ENCODE measurements at regions not wholly inside any gene's neighbourhood (a gene's known extent, or its start where the extent isn't known, plus 50 kb on each side); places are given as distances from the start of the nearest gene placed in this dataset.

DNA sequence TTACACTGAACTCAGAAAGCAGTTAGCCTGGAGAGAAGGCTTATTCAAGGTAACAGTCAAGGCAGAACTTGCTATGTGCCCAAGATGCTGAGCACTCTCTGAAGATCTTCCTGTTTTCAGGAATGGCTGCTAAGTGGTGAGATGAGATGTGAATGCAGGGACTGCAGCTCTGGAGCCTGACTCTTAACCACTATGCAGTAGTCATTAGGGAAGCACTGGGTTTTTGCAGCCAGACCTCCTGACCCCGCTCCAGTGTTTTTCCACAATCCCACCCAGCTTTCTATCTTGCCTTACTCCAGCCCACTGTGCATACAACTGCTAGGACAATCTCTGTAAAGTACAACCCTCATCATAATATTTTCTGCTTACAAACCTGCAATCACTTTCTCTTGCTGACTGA, 95.2 kb upstream of the LNX1 start:
- H3K27ac ChIP-seq (ENCODE audit: insufficient read depth, low read length) = no peak overlapping the region

DNA sequence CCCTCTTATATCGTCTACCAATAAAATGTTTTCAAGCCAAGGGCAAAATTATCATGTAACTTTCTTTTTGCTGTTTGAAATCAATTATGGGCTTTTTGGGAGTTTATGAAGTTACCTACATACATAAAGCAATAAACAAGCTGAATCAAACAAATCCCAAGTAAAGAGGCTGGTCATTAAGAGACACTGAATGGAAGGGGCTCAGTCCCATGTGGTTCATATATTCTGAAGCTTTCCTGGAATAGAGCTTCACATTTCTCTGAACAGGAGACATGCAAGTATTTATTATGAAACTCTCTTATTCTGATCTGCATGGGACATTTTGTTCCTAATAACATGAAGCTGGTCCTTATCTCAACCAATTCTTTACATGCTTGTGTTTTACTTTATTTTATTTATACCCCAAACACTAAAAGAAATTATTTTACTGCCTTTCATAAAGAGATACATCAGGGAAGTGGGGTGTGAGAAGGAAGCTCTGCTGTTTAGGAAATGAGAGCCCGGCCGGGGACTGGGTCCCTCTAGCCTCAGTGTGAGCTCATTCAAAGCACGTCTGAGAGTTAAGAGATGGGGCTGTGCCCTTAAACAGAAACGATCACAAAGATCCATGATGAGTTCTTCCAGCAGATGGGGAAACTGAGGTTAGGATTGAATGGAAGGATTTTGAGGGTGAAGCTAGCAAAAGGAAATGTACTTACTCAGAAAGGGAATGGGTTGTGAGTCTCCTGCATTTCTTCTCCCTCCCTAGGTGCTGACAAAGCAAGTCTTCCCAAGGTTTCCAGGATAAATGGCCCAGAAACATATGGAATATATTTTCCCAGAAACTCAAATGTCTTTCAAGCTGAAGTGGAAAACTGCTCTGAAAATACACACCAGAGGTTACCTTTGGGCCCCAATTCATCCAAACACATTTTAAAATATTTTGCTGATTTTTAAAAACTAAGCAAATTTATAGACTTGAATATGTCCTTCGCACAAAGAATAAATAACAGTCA, 93.1 kb upstream of the LNX1 start:
- DNase-seq (ENCODE audit: low read depth in 2 of 2) = no peak
- H3K36me3 ChIP-seq (ENCODE audit: control insufficient read depth, insufficient read depth, low read length) = no peaks in the 10 kb centered on the region
- no peak overlapping the region for H3K4me2 ChIP-seq (ENCODE audit: extremely low read depth, insufficient read depth, low read length)
- no peak for TF ChIP-seq EZH2 (IDR thresholded peaks at IDR 0.05; ENCODE audit: low read length, missing control alignments)
- TF ChIP-seq CTCF (conservative IDR thresholded peaks at IDR 0.05 in 1 of 2, IDR thresholded peaks at IDR 0.05 in 1 of 2; ENCODE audit: low read depth in 1 of 2, low read length in 2 of 2) = no peak
- H3K27me3 ChIP-seq (ENCODE audit: control insufficient read depth, insufficient read depth, low read length) = no peaks in the 10 kb centered on the region
- peak overlapping the region; percentile 11 for H2AFZ ChIP-seq (ENCODE audit: low read length)
- H3K79me2 ChIP-seq (ENCODE audit: control insufficient read depth, insufficient read depth, low read length) = no peaks in the 10 kb centered on the region
- no peak overlapping the region for H3K4me3 ChIP-seq (replicated peaks in 1 of 4; ENCODE audit: control extremely low read depth in 1 of 4, insufficient read depth in 1 of 4, low read depth in 3 of 4, low read length in 4 of 4)
- H3K4me1 ChIP-seq (ENCODE audit: control insufficient read depth, extremely low read depth, insufficient read depth, low read length) = peaks cover 27% of the 10 kb centered on the region
- no peaks in the 10 kb centered on the region for H4K20me1 ChIP-seq (ENCODE audit: control insufficient read depth, extremely low read depth, insufficient read depth, low read length)
- H3K9ac ChIP-seq (ENCODE audit: insufficient read depth, low read length) = no peak overlapping the region
- no peaks in the 10 kb centered on the region for H3K9me3 ChIP-seq (ENCODE audit: control insufficient read depth, insufficient read depth, low read depth, low read length)
- H3K27ac ChIP-seq (ENCODE audit: insufficient read depth, low read length) = no peak overlapping the region

More for the DNA sequence above, 95.2 kb upstream of the LNX1 start:
- no peaks in the 10 kb centered on the region for H3K27me3 ChIP-seq (ENCODE audit: control insufficient read depth, insufficient read depth, low read length)
- no peak overlapping the region for H3K9ac ChIP-seq (ENCODE audit: insufficient read depth, low read length)
- no peaks in the 10 kb centered on the region for H3K36me3 ChIP-seq (ENCODE audit: control insufficient read depth, insufficient read depth, low read length)
- peak in 1 of 2 donors; percentile 62 for DNase-seq (ENCODE audit: low read depth in 2 of 2)
- TF ChIP-seq CTCF (conservative IDR thresholded peaks at IDR 0.05 in 1 of 2, IDR thresholded peaks at IDR 0.05 in 1 of 2; ENCODE audit: low read depth in 1 of 2, low read length in 2 of 2) = no peak
- no peak for TF ChIP-seq EZH2 (IDR thresholded peaks at IDR 0.05; ENCODE audit: low read length, missing control alignments)
- peak overlapping the region; percentile 0 for H2AFZ ChIP-seq (ENCODE audit: low read length)
- no peaks in the 10 kb centered on the region for H3K9me3 ChIP-seq (ENCODE audit: control insufficient read depth, insufficient read depth, low read depth, low read length)
- H3K4me3 ChIP-seq (replicated peaks in 1 of 4; ENCODE audit: control extremely low read depth in 1 of 4, insufficient read depth in 1 of 4, low read depth in 3 of 4, low read length in 4 of 4) = no peak overlapping the region
- H3K79me2 ChIP-seq (ENCODE audit: control insufficient read depth, insufficient read depth, low read length) = no peaks in the 10 kb centered on the region
- H4K20me1 ChIP-seq (ENCODE audit: control insufficient read depth, extremely low read depth, insufficient read depth, low read length) = no peaks in the 10 kb centered on the region
- peaks cover 28% of the 10 kb centered on the region for H3K4me1 ChIP-seq (ENCODE audit: control insufficient read depth, extremely low read depth, insufficient read depth, low read length)
- peak overlapping the region; percentile 8 for H3K4me2 ChIP-seq (ENCODE audit: extremely low read depth, insufficient read depth, low read length)

GRCh38 chr4:53682908-53683307, 91.6 kb upstream of the LNX1 start:
- H3K4me1 ChIP-seq (ENCODE audit: control insufficient read depth, extremely low read depth, insufficient read depth, low read length) = peaks cover 18% of the 10 kb centered on the region

More at GRCh38 chr4:53682908-53683307, 91.6 kb upstream of the LNX1 start:
- Histone ChIP-seq H3K79me2 (ENCODE audit: control insufficient read depth, insufficient read depth, low read length) (no peaks in the 10 kb centered on the region), H3K9ac (ENCODE audit: insufficient read depth, low read length) (no peak overlapping the region), H3K36me3 (ENCODE audit: control insufficient read depth, insufficient read depth, low read length) (no peaks in the 10 kb centered on the region), H3K4me3 (replicated peaks in 1 of 4; ENCODE audit: control extremely low read depth in 1 of 4, insufficient read depth in 1 of 4, low read depth in 3 of 4, low read length in 4 of 4) (no peak overlapping the region), H2AFZ (ENCODE audit: low read length) (no peak overlapping the region), H4K20me1 (ENCODE audit: control insufficient read depth, extremely low read depth, insufficient read depth, low read length) (no peaks in the 10 kb centered on the region), H3K9me3 (ENCODE audit: control insufficient read depth, insufficient read depth, low read depth, low read length) (no peaks in the 10 kb centered on the region), H3K27ac (ENCODE audit: insufficient read depth, low read length) (peak overlapping the region; percentile 22), H3K27me3 (ENCODE audit: control insufficient read depth, insufficient read depth, low read length) (no peaks in the 10 kb centered on the region), H3K4me2 (ENCODE audit: extremely low read depth, insufficient read depth, low read length) (no peak overlapping the region)
- DNase-seq (ENCODE audit: low read depth in 2 of 2) = no peak
- no peak for TF ChIP-seq EZH2 (IDR thresholded peaks at IDR 0.05; ENCODE audit: low read length, missing control alignments)
- no peak for TF ChIP-seq CTCF (conservative IDR thresholded peaks at IDR 0.05 in 1 of 2, IDR thresholded peaks at IDR 0.05 in 1 of 2; ENCODE audit: low read depth in 1 of 2, low read length in 2 of 2)
